NCI-H1092 (cell line): ENCODE measurements at regions not wholly inside any gene's neighbourhood (a gene's known extent, or its start where the extent isn't known, plus 50 kb on each side); places are given as distances from the start of the nearest gene placed in this dataset.
"Not testable (repeated sequence)": the region's sequence is repeated elsewhere in the genome, so short reads cannot be mapped to it uniquely, and the experiment has no call there.

ENCODE experiments used
- DNase-seq: peaks from one replicate; lab custom pipeline; 2025; lab: John Stamatoyannopoulos, UW

DNA sequence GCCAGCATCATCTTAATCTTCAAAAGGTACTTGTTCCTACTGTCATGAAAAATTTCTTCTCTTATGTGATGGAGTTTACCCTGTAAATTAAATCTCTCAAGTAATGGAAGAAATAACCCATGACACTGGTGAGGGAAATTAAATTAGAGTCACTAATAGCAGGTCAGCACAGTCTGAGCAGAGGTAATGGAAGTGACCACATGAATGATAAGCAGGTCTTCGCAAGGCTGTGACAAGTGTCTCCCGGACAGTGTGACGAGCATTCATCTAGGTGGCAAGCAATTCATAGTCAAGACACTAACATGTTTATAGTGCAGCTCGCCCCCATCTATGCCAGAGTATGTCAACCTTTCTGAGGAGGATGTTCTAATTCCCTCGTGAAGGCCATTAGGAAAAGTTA lies 249.2 kb downstream of the FRK start:
- DNase-seq = no peak

DNA sequence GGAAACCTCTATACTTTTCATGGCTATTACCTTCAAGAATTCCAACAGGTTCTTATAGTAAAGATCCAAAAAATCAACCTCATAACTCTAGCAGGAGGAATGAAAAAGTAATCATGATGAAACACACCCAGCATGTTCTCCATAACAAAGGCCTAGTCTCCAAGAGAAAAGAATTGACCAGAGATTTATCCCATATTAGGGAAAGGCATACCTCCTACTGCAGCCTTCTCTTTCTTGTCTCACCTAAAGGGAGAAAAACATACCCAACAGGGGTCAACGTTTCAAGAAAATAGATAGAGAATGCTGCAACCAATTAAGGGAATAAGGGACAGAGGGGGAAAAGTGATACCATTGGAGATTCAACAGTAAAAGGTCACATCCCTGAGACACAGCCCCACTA lies 262.5 kb downstream of the FRK start:
- no peak for DNase-seq

DNA sequence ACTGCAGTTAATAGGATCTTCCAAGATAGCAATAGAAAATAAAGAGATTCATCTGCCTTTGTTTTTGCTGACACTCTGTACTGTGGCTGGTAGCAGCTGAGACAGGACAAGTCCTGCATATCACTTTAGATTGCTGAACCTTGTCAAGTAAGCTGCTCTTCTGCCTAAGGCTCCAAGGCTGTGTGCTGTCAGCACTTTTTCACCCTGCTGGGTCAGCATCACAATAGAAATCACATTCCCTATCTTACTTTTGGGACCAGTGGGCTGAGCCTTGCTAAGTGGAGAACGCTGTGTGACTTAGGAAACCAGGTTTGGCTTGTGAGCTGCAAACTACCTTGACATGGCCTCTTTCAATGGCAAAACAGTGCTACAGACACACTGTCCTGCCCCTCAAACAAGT lies 263.9 kb downstream of the FRK start:
- no peak for DNase-seq

DNA sequence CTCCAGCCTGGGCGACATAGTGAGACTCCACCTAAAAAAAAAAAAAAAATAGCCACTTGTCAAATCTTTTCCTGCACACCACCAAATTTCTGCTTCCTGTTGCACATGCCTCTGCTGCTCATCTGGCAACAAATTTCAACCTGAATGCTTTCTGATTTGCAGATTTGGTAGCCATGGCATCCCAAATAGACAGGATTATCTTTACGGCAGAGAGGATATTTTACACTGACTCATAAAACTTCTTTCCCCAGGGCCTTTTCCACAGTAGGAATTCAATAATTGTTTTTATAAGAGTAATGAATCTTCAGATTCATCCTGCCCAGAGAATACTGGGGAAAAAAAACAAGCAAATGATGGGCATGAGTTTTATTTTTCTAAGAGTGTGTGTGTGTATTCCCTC lies 264.6 kb downstream of the FRK start:
- no peak for DNase-seq

DNA sequence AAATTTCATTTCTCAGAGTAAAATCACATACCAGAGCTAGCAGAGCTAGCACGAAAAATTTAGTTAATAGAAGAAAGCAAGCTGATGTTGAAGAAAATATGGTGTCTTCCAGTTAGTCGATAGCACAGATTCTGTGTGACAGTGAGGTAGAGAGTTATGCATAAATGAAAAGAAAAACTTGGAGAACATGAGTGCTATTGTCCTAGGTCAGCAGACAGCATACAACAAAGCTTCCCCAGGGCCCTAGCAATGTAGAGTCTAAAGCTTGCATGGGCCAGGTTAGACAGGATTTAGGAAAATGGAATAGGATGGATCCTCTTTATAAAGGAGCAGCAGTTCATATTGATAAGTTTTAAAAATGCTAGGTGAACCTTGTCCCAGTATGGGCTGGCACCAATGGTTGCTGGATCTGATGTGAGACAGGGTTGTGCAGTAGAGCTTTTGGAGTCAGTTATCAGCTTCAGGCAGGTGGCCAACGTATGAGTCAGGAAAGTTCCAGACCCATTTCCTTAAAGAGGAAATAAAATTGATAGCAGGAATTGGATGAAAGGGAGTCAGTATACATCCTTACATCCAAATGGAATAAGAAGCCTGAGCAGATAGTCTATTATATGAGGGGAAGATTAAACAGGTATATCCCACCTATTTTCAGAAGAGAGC lies 277.2 kb downstream of the FRK start:
- DNase-seq = no peak

DNA sequence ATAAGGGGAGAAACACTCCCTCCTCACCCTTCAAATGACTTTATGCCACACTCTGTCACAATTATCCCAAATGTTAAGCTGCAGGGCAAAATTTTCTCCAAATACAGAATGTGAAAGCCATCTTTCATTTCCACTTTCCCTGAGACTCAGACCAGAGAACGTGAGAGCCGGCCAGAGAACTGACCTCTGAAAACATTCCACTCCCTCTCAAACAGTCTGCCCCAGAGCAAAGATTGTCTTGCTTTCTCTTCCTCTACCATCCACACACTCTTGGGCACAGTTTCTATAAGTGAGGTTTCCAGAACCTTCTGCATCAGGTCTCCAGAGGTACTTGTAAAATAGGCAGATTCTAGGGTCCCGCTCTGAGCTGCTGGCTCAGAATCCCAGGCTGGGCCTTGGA lies 278.1 kb downstream of the FRK start:
- no peak for DNase-seq

DNA sequence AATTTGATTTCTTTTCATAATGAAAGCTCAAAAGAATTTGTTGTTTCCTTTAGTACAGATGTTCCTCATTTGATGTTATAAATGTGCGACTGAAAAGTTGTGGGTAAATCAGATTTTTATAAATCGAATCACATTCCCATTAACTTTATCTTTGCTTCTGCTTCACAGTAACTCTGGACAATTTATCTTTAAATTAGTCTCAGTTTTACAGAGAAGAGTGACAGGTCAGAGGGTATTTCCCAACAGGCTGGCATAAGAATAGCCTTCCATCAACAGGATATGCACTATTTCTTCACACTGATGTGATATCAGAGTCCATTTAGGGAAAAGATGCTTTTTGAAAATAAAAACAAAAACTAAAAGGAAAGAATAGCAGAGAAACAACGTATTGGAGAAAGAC lies 286.9 kb downstream of the FRK start:
- DNase-seq = no peak

DNA sequence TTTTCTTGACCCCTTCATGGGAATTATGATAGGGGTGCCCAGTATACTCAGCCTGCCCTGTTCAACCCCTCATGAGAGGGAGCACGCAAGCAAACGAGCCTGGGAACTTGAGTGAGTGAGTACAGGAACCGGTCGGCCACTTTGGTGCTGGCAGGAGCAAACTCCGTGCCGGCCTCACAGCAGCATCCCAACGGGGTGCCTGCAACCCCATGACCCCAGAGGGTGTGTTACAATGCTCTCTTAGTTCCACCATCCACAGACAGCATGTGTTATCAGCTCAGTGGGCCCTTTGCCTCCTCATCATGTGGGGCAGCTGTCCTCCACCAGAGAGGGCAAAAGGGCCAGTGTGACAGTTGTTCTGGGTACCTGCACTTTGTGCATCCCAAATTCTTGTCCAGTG lies 289.8 kb downstream of the FRK start:
- no peak for DNase-seq

DNA sequence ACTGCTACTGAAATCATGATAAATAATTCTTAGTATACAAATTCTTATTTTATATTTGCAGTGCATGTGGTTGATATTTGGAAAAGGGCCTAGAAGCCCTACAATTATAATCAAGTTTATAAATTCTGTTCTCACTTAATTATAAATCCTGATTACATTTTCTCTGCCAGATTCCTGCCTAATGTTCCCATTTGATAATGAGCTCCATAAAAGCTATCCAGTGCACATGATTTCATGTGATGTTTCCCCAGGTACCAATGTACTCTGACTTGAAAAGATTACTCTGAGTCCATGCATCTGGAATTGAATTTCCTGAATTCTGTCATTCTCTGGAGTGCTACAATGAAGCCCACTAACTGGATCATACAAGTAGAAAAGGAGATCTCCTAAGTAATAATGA lies 292.2 kb downstream of the FRK start:
- no peak for DNase-seq

DNA sequence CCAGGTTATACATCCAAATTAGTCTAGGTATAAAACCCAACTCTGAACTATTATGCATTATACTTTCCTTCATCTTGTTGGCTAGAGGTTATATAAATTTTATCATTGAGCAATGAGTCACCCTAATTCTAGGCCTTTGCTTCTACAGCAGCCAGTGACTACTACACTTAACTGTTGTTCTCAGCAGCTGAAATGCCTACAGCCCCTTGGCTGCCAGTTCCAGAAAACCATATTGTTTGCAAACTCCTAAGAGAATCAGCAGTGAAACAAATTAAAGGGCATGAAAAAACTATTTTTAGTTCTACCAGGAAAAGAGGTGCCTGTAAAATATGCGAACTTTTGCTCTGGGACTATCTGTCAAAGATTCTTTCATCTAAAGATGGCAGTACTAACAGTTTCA lies 292.8 kb downstream of the FRK start:
- no peak for DNase-seq

DNA sequence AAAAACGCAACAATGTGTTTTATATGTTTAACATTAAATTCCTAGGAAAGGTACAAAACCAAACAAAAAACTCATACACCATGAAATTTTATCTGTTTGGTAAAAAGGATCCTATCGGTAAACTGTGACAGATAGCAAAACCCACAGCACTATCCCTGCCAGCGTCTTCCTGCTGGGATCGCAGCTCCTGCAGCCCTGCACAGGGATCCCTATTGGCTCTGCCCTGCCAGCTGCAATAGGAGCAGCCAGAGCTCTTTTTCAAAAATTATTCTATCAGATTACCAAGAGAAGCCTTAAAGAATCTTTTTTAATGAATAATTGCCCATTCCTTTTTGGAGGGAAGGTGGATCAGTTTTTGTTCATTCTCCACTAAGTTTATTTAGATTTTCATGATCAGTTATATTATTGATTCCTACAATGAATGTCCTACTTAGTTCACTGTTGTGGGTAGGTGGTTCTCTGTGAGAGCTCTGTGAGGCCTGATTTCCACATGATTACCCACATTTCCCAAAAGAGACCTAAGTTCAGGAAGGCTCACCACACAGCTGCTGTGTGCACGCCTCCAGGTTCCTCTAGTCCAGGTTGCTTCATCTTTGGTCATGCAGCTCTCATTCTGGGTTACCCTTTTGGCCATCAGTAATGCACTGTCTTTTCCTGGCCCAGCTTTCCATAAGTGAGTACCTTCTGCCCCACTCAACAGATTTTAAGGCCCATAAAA lies 293.8 kb downstream of the FRK start:
- no peak for DNase-seq

DNA sequence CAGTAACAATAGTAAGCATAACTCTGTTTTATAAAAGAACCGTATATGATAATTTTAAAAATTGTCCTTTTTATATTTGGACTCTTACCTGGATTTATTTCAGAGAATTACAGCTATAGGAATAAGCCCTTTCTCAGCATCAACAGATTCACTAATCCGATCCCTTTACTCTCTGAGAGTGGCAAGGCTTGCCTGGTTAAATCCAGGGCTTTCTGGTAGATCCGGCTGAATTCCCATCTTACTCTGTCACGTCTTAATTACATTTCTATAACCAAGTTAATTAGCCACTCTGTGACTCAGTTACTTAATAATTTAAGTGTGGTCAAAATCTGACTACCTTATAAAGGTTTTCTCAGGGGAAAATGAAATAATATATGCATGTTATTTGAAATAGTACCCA lies 294.7 kb downstream of the FRK start:
- no peak for DNase-seq

DNA sequence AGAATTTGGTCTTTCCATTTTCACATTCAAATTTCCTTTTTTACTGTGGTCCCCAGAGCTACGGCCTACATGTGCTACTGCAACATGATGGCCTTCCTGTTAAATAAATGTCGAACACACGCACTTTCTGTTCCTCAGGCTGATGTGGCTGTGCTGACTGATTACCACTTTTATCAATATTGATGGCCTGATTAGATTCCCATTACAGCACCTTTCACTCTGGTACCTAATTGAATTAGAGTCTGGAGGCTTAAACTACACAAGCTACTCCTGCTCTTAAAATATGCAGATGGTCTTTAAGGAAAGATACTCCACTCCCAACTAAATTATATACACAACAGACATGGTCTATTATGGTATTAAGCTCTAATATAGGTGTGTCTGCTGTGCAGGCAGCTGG lies 301.6 kb downstream of the FRK start:
- no peak for DNase-seq

DNA sequence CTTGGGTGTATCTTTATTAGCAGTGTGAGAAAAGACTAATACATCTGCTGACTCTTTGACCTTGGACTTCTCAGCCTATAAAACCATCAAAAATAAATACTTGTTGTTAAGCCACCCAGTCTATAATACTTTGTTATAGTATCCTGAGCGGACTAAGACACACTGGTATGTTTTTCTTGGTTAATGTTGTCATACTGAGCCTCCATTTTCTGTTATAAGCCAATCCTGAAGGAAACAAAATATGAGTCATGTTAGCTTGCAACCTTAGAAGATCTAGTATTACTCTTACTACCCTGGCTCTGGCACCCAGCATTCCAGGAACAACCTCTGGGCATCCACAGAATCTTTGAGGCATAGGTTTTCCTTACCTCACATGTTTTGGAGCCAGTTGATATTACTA lies 307.2 kb downstream of the FRK start:
- no peak for DNase-seq

DNA sequence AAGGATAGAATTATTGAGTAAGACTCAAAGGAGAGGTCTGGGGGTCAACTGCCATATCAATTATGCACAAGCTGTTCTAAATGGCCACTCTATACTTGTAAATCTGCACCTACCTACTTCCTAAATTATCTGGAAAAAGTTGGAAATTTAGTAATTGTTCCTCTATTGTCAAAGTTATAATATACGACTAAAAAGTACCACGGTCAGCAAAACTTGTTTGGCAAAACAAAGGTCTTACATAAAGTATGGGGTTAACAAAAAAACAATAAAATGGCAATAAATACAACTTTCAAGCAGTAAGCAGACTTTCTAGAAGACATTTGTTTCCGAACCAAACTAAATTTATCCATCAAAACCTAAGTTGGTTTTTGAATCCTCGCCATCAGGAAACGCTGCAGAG lies 309.7 kb downstream of the FRK start:
- DNase-seq = no peak

DNA sequence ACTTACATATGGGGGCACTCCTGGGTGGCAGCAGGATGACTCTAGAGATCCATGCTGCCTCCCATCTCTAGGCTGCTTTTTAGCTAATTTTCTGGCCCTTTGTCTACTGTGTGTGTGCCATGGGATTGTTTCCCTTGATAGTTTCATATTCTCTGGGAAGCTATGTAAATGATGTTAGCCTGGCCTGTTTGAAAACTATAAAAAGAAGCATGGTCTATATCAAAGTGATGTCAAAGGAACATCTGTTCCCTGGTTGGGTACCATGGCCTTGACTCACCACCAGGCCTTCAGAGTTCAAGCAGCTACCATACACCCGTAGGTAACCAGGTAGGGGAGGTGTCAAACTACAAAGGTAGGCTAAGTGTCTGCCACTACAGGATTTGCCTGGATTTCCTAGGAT lies 310.4 kb downstream of the FRK start:
- no peak for DNase-seq

DNA sequence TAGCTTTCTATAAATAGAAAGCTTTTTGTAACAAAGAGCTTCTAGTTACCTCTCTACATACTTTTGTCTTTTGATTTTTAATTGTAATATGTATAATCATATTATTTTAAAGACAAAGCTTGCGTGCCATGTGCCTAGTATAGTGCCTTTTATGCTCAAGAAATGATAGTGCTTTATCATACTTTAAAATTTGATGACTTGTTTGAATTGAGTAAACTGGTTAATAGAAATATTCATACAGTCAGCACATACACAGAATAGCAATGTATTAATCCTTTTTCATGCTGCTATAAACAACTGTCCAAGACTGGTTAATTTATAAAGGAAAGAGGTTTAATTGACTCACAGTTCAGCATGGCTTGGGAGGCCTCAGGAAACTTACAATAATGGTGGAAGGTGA lies 313.0 kb downstream of the FRK start:
- DNase-seq = no peak

DNA sequence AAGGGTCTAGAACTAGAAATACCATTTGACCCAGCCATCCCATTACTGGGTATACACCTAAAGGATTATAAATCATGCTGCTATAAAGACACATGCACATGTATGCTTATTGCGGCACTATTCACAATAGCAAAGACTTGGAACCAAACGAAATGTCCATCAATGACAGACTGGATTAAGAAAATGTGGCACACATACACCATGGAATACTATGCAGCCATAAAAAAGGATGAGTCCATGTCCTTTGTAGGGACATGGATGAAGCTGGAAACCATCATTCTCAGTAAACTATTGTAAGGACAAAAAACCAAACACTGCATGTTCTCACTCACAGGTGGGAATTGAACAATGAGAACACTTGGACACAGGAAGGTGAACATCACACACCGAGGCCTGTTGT lies 314.1 kb downstream of the FRK start:
- not testable (repeated sequence) for DNase-seq

DNA sequence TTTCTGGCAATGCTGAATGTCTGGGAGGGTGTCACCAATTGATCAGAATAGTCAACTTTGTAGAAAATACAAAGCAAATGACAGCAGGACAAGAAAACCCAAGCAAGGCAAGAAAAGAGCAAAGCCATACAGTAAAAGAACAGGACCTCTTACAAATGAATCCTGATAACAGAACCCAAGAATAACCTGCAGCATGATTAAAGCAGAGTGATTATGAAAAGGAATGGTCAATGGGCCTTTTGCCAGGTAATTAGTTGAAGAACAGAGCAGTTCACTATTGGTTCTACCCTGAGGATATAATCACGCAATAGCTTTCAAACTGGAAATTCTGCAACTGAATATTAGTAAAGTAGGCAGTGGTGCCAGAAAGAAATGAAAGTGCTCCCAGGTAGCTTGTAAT lies 319.8 kb downstream of the FRK start:
- no peak for DNase-seq

DNA sequence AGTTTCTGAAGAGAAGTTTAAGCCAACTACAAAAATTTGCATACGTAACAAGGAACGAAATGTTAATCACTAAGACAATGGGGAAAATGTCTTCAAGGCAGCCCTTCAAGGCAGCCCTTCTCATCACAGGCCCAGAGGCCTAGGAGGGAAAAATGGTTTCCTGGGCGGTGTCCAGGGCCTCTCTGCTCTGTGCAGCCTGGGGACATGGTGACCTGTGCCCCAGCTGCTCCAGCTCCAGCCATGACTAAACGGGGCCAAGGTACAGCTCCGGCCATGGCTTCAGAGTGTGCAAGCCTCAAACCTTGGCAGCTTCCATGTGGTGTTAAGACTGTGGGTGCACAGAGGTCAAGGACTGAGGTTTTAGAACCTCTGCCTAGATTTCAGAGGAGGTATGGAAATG lies 325.1 kb downstream of the FRK start:
- DNase-seq = no peak

DNA sequence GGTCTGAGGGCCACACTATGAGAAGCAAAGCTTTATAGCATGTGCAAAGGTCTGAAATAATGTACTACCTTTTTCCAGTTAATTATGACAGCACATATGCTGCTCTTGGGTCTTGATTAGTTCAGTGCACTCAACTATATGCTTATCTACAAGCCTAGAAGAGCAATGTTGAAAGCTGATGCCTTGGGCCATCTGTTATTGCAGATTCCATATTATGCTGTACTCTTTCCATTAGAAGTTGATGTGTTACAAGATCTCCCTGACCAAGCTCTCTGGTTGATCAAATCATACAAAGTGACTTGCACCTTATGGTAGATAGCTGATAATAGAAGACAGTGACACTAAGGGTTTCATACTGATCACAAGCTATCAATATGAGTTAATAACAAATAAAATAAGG lies 327.3 kb downstream of the FRK start:
- no peak for DNase-seq

DNA sequence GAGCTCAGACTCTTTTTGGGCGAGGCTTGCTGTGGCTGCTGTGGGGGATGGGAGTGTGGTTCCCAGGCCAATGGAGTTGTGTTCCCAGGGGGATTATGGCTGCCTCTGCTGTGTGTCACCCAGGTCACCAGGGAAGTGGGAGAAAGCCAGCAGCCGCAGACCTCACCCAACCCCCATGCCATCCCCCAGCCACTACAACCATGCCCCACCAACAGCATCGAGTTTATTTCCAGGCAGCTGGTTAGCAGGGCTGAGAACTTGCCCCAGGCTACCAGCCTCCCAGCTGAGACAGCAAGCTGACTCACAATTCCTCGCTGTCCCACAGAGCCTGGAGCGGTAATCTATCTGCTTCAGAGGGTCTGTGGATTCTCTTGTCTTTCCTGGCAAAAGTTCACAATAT lies 331.7 kb downstream of the FRK start:
- DNase-seq = no peak

DNA sequence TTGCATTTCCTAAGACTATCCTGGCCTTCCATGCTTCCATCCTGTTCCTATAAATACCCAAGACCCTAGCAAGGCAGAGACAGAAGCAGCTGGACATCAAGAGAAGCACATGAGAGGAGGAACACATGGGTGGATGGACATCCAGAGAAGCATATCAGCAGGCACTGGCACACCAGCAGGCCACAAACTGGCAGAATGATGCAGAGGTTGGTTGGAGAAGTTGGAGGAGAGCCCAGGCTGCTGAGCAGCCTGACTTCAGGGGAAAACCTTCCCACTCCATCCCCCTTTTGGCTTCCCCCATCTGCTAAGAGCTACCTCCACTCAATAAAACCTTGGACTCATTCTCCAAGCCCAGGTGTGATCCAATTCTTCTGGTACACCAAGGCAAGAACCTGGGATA lies 332.5 kb downstream of the FRK start:
- DNase-seq = no peak

DNA sequence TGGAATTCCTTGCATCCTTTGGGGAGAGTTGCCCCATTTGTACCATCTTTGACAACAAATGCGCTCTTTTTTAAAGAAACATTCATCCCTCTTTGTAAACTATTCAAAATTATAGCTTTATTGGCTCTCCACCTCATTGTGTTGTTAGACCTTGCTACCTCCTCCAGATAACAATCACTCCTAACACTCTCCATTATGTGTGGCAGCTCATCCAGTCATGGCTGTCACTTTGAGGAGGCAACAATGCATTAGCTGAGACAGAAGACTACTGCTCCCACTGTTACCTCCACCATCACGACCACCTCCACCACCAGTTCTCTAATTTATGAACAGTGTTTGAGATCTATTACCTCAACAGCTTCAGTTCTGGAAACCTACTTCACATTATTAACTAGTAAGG lies 339.1 kb downstream of the FRK start:
- no peak for DNase-seq
